ACC112 (cell line): ENCODE measurements at regions not wholly inside any gene's neighbourhood (a gene's known extent, or its start where the extent isn't known, plus 50 kb on each side); places are given as distances from the start of the nearest gene placed in this dataset.

Experiments used
- H2AFZ ChIP-seq: fragments of 200-600 bp; sonication (generic); one replicate; pipeline ENCODE4 v1.6.0; 2017; ENCODE audit warnings: antibody characterized with exemption, low read length; ENCODE audit not compliant: unreplicated experiment
- H3K27ac ChIP-seq: fragments of 200-600 bp; sonication (generic); 2 replicates; pipeline ENCODE4 v1.5.1; 2014; ENCODE audit warnings: low read depth, mild to moderate bottlenecking, antibody characterized with exemption, low read length, moderate library complexity
- H3K27me3 ChIP-seq: fragments of 200-600 bp; sonication (generic); 2 replicates; pipeline ENCODE4 v1.6.1; 2014; ENCODE audit warnings: mild to moderate bottlenecking, antibody characterized with exemption, low read length, moderate library complexity, mixed read lengths; ENCODE audit not compliant: insufficient read depth
- H3K36me3 ChIP-seq: fragments of 200-600 bp; sonication (generic); 2 replicates; pipeline ENCODE4 v1.6.1; 2016; ENCODE audit warnings: mild to moderate bottlenecking, antibody characterized with exemption, low read length, moderate library complexity, mixed read lengths; ENCODE audit not compliant: insufficient read depth
- H3K4me1 ChIP-seq: fragments of 200-600 bp; sonication (generic); one replicate; pipeline ENCODE4 v1.6.1; 2016; ENCODE audit warnings: low read length, mixed read lengths; ENCODE audit not compliant: insufficient read depth, unreplicated experiment, control insufficient read depth
- H3K4me3 ChIP-seq: fragments of 200-600 bp; sonication (generic); 2 replicates; pipeline ENCODE4 v1.5.1; 2014; ENCODE audit warnings: mild to moderate bottlenecking, low read depth, low read length
- H3K79me2 ChIP-seq: fragments of 200-600 bp; sonication (generic); one replicate; pipeline ENCODE4 v1.6.0; 2016; ENCODE audit warnings: low read length; ENCODE audit not compliant: control insufficient read depth, unreplicated experiment, insufficient read depth

DNA sequence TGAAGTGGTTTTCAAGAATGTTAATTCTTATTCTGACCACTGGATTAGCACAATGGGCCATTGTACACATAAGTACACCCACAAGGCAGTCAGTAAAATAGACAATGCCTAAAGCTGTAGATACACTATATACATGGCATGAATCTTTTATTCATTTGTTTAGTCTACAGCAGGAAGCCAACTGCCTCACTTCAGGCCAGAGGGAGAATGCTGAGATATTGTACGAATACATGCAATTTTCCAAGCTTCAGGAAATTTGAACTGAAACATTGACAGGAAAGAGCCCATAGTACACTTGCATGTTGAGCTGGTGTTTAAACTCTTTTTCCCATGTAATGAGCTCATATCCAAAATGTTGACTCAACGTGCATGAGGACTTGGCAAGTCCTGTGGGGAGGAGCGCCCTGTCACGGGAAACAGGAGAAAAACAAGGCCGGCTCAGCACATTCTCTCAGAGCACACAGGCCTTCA is 111.6 kb upstream of the CYP1B1 start:
- no peaks in the 10 kb centered on the region for H3K79me2 ChIP-seq
- peak overlapping the region; percentile 43 for H3K27ac ChIP-seq
- H3K36me3 ChIP-seq, result no peaks in the 10 kb centered on the region
- no peak overlapping the region for H3K4me3 ChIP-seq
- H3K27me3 ChIP-seq, result no peaks in the 10 kb centered on the region
- no peak overlapping the region for H2AFZ ChIP-seq
- peaks cover 18% of the 10 kb centered on the region for H3K4me1 ChIP-seq

GRCh38 chr2:38185012-38185491 is 109.1 kb upstream of the CYP1B1 start:
- no peaks in the 10 kb centered on the region for H3K79me2 ChIP-seq

GRCh38 chr2:38182492-38183003 is 106.6 kb upstream of the CYP1B1 start:
- peaks cover 36% of the 10 kb centered on the region for H3K4me1 ChIP-seq
- no peaks in the 10 kb centered on the region for H3K27me3 ChIP-seq
- H3K36me3 ChIP-seq, result no peaks in the 10 kb centered on the region
- no peaks in the 10 kb centered on the region for H3K79me2 ChIP-seq
- H3K27ac ChIP-seq, result no peak overlapping the region
- no peak overlapping the region for H3K4me3 ChIP-seq
- no peak overlapping the region for H2AFZ ChIP-seq

More at GRCh38 chr2:38185012-38185491, 109.1 kb upstream of the CYP1B1 start:
- Histone ChIP-seq H3K27me3 (no peaks in the 10 kb centered on the region), H3K36me3 (no peaks in the 10 kb centered on the region), H3K4me1 (peaks cover 13% of the 10 kb centered on the region), H3K27ac (peak overlapping the region; percentile 68), H3K4me3 (no peak overlapping the region), H2AFZ (peak overlapping the region; percentile 28)

DNA sequence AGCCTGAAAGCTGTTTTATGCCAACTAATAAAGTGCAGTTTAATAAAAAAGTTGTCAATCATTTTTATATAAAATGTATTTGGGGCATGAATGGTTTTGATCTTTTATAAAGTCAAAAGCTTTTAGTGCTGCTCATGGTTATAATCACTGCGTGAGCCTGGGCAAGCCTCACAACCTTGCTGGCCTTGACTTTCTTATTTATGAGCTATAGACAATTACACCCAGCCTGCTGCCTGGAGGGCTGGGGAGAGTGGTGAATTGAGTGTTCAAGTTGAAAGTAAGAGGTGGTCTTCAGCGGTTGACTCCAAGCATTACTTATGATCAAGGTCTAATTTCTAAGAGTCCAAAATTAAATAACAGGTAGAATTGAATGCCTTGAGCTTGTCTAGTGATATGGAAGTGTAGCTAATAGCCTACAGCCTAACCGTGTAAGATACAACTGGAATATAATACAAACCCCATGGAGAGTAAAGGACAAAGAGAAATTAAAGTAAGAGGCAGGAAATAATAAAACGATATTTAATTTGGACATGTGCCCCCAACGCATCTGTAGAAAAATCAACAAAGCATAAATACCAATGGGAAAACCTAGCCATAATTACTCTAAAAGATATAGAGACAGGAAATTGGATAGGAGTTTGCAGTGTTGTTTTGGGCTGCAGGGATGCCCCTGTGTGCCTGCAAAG is 106.0 kb upstream of the CYP1B1 start:
- no peak overlapping the region for H2AFZ ChIP-seq
- peaks cover 40% of the 10 kb centered on the region for H3K4me1 ChIP-seq
- no peak overlapping the region for H3K4me3 ChIP-seq
- H3K27ac ChIP-seq, result no peak overlapping the region
- H3K27me3 ChIP-seq, result no peaks in the 10 kb centered on the region
- no peaks in the 10 kb centered on the region for H3K36me3 ChIP-seq
- no peaks in the 10 kb centered on the region for H3K79me2 ChIP-seq

DNA sequence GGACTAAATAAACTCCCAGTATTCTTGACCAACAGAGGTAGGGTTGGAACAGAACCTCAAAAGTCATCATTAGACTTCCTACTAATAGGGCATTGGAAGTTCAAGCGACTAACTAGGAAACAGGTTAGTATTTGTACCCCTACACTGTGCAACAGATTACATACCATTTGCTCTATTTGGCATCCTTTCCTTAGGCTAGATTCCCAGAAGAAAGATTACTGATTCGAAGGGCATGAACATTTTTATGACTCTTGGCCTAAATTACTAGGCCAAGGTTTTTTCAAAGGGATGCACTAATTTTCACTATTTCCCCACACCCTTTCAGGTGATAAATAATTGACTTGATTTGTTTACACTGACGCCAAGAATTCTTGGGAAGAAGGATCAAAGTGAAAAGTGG is 104.8 kb upstream of the CYP1B1 start:
- Histone ChIP-seq H3K27me3 (no peaks in the 10 kb centered on the region), H3K79me2 (no peaks in the 10 kb centered on the region), H3K4me3 (no peak overlapping the region), H2AFZ (no peak overlapping the region), H3K4me1 (peaks cover 51% of the 10 kb centered on the region), H3K27ac (no peak overlapping the region), H3K36me3 (no peaks in the 10 kb centered on the region)

DNA sequence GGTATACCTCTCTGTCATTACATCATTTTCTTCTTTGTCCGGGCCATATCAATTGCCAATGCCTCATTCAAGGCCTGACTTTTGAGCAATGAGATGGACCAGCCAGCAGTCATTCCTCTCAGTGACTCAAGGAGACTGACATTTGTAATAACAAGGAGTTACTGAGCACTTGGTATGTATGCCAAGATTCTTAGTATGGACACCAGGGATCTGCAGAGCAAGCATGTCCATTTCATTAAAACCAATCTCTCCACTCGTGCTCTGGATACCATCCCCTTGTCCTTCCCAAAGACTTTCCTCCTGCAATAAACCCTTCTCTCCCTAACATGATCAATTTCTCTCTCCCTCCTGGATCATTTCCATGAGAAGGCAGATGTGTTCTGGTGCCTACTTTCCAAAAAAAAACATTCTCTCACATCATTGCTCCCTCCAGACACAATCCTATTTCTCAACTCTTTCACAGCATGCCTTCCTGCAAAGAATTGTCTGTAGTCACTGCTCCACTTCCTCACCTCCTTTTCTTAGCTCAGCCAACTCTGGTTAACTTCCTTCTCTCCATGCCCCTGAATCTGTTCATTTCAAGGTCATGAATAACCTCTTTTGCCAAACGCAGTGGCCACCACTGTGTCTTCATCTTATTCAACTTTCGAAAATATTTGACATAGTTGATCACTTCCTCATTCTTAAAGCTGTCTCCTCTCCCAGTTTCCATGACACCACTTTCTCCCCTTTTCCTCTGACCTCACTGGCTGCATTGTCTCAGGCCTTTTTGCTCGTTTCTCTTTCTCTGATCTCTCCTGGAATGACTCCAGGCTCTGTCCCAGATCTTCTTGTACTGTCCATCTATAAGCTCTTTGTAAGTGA is 102.8 kb upstream of the CYP1B1 start:
- no peaks in the 10 kb centered on the region for H3K27me3 ChIP-seq
- H3K27ac ChIP-seq, result peak overlapping the region; percentile 92
- peaks cover 56% of the 10 kb centered on the region for H3K4me1 ChIP-seq
- peak overlapping the region; percentile 55 for H2AFZ ChIP-seq
- H3K4me3 ChIP-seq, result peak overlapping the region; percentile 13; the same call in 1 of the 2 replicates
- no peaks in the 10 kb centered on the region for H3K79me2 ChIP-seq
- no peaks in the 10 kb centered on the region for H3K36me3 ChIP-seq

DNA sequence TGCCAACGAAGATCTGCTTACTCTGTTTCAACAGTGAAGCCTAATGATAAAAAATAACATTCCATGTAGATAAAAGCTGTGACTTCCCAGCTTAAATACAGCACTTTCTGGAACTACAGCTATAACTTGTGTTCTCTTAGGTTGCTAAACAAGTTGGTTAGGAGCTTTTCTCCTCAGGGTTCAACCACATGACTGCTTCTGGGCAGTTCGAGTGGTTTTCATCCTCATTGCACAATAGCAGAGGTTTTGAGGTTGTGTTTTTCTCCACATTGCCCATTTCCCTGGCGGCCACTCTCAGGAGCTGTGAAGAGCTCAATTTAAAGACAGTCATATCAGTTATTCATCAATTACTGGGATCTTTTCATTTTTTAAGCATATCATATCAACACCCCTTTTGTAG is 102.2 kb upstream of the CYP1B1 start:
- peaks cover 58% of the 10 kb centered on the region for H3K4me1 ChIP-seq
- peak overlapping the region; percentile 92 for H3K27ac ChIP-seq
- H3K27me3 ChIP-seq, result no peaks in the 10 kb centered on the region
- H3K4me3 ChIP-seq, result 0 out of 2 replicates have a peak overlapping the region, but pooled peaks have one; percentile 2
- no peaks in the 10 kb centered on the region for H3K79me2 ChIP-seq
- H3K36me3 ChIP-seq, result no peaks in the 10 kb centered on the region
- no peak overlapping the region for H2AFZ ChIP-seq

- H3K27ac ChIP-seq, result peak overlapping the region; percentile 92
These were observed 100.7 kb upstream of the CYP1B1 start for GRCh38 chr2:38176619-38177021.

DNA sequence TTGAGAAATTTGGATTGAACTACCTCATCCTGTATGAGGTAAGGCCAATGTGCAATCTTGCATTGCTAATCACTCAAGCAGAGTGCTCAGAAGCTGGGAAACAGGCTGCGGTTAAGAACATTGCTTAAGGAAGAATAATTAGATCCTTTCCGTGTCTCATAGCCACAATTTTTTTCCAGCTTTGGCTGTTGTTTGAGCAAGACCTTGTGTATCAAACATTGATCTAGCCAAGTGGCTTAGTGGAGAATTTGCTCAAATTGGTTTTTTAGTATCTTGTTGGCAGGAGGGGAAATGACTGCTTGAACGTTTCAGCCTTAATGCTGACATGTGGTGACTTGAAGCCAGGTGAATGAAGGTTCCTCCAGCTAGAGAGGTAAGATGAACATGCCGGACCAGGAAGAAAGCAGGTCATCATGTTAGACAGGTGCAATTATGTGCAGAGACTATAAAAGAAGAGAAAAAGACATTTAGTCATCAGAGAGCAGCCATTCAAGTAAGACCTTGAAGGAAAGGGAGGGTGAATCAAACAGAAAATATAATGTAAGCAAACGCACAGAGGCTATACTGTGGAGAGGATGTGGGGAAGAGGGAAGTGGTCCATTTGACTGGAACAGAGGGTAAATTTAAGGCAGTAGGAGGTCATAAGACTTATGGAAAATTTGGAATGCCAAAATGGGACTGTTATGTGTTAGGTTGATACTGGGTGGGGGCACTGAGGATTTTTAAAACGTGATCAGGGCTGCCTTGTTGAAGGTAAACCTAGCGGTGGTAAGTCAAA is 98.9 kb upstream of the CYP1B1 start:
- Histone ChIP-seq H3K36me3 (no peaks in the 10 kb centered on the region), H3K27me3 (no peaks in the 10 kb centered on the region), H3K27ac (peak overlapping the region; percentile 92), H3K4me3 (no peak overlapping the region), H3K79me2 (no peaks in the 10 kb centered on the region), H3K4me1 (peaks cover 61% of the 10 kb centered on the region), H2AFZ (no peak overlapping the region)

More at GRCh38 chr2:38176619-38177021, 100.7 kb upstream of the CYP1B1 start:
- no peak overlapping the region for H3K4me3 ChIP-seq
- peaks cover 58% of the 10 kb centered on the region for H3K4me1 ChIP-seq
- no peaks in the 10 kb centered on the region for H3K36me3 ChIP-seq
- no peaks in the 10 kb centered on the region for H3K79me2 ChIP-seq
- no peaks in the 10 kb centered on the region for H3K27me3 ChIP-seq
- H2AFZ ChIP-seq, result no peak overlapping the region

DNA sequence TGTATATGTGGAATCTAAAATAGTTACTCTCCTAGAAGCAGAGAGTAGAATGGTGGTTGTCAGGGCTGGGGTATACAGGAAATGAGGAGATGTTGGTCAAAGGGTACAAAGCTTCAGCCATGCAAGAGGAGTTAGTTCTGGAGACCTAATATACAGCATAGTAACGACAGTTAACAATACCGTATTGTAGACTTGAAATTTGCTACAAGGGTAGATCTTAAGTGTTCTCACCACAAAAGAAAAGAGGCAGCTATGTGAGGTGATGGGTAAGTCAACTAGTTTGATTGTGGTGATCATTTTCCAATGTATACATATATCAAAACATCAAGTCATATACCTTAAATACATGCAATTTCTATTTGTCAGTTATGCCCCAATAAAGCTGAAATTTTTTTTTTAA is 98.2 kb upstream of the CYP1B1 start:
- Histone ChIP-seq H3K27ac (peak overlapping the region; percentile 44), H3K36me3 (no peaks in the 10 kb centered on the region), H2AFZ (peak overlapping the region; percentile 43), H3K4me3 (no peak overlapping the region), H3K4me1 (peaks cover 59% of the 10 kb centered on the region), H3K79me2 (no peaks in the 10 kb centered on the region), H3K27me3 (no peaks in the 10 kb centered on the region)
